ENCODE measurements at regions not wholly inside any gene's neighbourhood (a gene's known extent, or its start where the extent isn't known, plus 50 kb on each side); places are given as distances from the start of the nearest gene placed in this dataset.

DNA sequence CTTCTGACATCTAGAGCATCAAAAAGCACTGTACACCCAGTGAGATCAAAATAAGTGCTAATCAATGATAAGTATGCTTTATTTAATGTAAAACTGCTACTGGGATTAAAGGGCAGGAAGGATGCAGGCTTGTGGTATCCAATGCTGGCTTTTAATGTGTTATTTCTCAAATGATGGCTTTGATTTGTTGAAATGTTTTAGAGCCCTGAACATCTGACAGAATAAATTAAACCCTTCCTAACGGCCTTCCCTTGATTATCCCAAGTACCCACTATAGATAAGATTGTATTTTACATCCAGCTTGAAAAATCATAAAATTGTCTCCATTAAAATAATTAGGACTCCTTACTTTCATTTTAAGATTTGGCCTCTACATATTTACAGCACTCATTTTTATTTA is 382.9 kb downstream of the HNRNPD start:
- Histone ChIP-seq H3K9me3 (replicated peaks; ENCODE audit: control insufficient read depth, insufficient read depth, low read length) (no peaks in the 10 kb centered on the region), H3K9ac (ENCODE audit: control insufficient read depth, insufficient read depth, low read length) (no peak overlapping the region), H3K4me2 (ENCODE audit: control insufficient read depth, insufficient read depth) (no peak overlapping the region), H3K4me1 (ENCODE audit: control insufficient read depth, insufficient read depth, low read length) (no peaks in the 10 kb centered on the region), H3K79me2 (ENCODE audit: control insufficient read depth, insufficient read depth, low read length) (no peaks in the 10 kb centered on the region), H3K4me3 (no peak overlapping the region), H3K27me3 (replicated peaks in 1 of 2; ENCODE audit: control insufficient read depth in 2 of 2, insufficient read depth in 2 of 2, low read length in 1 of 2) (no peaks in the 10 kb centered on the region), H4K20me1 (ENCODE audit: control insufficient read depth, insufficient read depth) (no peaks in the 10 kb centered on the region), H3K36me3 (ENCODE audit: control insufficient read depth in 2 of 2, insufficient read depth in 2 of 2, low read length in 1 of 2) (no peaks in the 10 kb centered on the region), H3K27ac (ENCODE audit: control insufficient read depth, insufficient read depth) (no peak overlapping the region), H2AFZ (ENCODE audit: control insufficient read depth, low read depth, low read length) (no peak overlapping the region)
- ChIA-PET SMC1A (ENCODE audit: uncharacterized antibody, unreplicated experiment) (no interaction called here), CTCF (no interaction called here), POLR2A (no interaction called here), RAD21 (ENCODE audit: unreplicated experiment) (no interaction called here)
- intact Hi-C loops (cut with micrococcal nuclease; ENCODE audit: unreplicated experiment) = no loop called here
- in situ Hi-C loops (cut with MboI) = no loop called here
- TF ChIP-seq PAX5 (IDR thresholded peaks at IDR 0.05; ENCODE audit: borderline replicate concordance, low read depth, low read length) (no peak), SUZ12 (IDR thresholded peaks at IDR 0.05; ENCODE audit: unreplicated experiment) (no peak), TCF12 (IDR thresholded peaks at IDR 0.05; ENCODE audit: low read depth, low read length) (no peak), POLR2AphosphoS2 (IDR thresholded peaks at IDR 0.05; ENCODE audit: low read depth, low read length) (no peak)
- FAIRE-seq = no peak
- WGBS (ENCODE audit: insufficient coverage, insufficient replicate concordance, low lambda C conversion rate, missing lambda C conversion rate) = 0% methylated on average over 1 of the region's 1 CpG
- BruUV-seq (replicated peaks) = no TSS peak
- ATAC-seq = no peak
- no peak for DNase-seq (ENCODE audit: low read depth, low spot score)

DNA sequence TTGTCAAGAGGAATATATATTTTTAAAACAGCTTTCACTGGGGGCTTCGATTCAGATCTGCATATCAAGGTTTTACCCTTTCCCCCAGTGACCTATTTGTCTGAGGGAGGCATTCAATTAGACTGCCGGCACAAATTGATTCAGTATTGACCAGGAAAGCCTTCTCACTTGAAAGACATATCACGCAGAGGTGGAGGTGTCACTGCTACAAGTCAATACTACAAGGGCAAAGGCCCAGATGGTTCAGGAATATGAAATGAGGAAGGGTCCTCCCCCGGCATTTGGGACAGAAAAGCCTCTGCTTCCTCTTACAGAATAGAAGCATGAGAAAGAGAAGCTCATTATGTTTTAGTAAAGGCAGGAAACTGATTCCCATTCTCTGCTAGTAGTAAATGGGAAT is 383.6 kb downstream of the HNRNPD start:
- no peak overlapping the region for H3K9ac ChIP-seq (ENCODE audit: control insufficient read depth, insufficient read depth, low read length)
- no peaks in the 10 kb centered on the region for H3K9me3 ChIP-seq (replicated peaks; ENCODE audit: control insufficient read depth, insufficient read depth, low read length)
- TF ChIP-seq YBX1 (IDR thresholded peaks at IDR 0.05) (no peak), JUND (IDR thresholded peaks at IDR 0.05; ENCODE audit: low read depth, low read length) (no peak), SMAD1 (IDR thresholded peaks at IDR 0.05; ENCODE audit: low read depth, partially characterized antibody) (no peak), CHD1 (IDR thresholded peaks at IDR 0.05; ENCODE audit: low read depth, low read length) (no peak), SP1 (IDR thresholded peaks at IDR 0.05; ENCODE audit: low read depth, low read length) (no peak), SPI1 (IDR thresholded peaks at IDR 0.05; ENCODE audit: borderline replicate concordance, insufficient read depth, low read depth, low read length) (no peak), SMC3 (IDR thresholded peaks at IDR 0.05; ENCODE audit: borderline replicate concordance, low read length) (no peak)
- TF ChIP-seq, protein P1, sequence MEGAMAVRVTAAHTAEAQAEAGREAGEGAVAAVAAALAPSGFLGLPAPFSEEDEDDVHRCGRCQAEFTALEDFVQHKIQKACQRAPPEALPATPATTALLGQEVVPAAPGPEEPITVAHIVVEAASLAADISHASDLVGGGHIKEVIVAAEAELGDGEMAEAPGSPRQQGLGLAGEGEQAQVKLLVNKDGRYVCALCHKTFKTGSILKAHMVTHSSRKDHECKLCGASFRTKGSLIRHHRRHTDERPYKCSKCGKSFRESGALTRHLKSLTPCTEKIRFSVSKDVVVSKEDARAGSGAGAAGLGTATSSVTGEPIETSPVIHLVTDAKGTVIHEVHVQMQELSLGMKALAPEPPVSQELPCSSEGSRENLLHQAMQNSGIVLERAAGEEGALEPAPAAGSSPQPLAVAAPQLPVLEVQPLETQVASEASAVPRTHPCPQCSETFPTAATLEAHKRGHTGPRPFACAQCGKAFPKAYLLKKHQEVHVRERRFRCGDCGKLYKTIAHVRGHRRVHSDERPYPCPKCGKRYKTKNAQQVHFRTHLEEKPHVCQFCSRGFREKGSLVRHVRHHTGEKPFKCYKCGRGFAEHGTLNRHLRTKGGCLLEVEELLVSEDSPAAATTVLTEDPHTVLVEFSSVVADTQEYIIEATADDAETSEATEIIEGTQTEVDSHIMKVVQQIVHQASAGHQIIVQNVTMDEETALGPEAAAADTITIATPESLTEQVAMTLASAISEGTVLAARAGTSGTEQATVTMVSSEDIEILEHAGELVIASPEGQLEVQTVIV (IDR thresholded peaks at IDR 0.05; ENCODE audit: borderline replicate concordance, partially characterized antibody) = no peak
- FAIRE-seq (no peak), DNase-seq (ENCODE audit: low read depth, low spot score) (no peak), ATAC-seq (no peak)
- no peak overlapping the region for H3K27ac ChIP-seq (ENCODE audit: control insufficient read depth, insufficient read depth)
- H3K4me2 ChIP-seq (ENCODE audit: control insufficient read depth, insufficient read depth) = no peak overlapping the region
- 3% methylated on average over 4 of the region's 4 CpGs for WGBS (ENCODE audit: insufficient coverage, insufficient replicate concordance, low lambda C conversion rate, missing lambda C conversion rate)
- H4K20me1 ChIP-seq (ENCODE audit: control insufficient read depth, insufficient read depth) = no peaks in the 10 kb centered on the region
- ChIA-PET CTCF (no interaction called here), SMC1A (ENCODE audit: uncharacterized antibody, unreplicated experiment) (no interaction called here), RAD21 (ENCODE audit: unreplicated experiment) (no interaction called here), POLR2A (no interaction called here)
- no peaks in the 10 kb centered on the region for H3K36me3 ChIP-seq (ENCODE audit: control insufficient read depth in 2 of 2, insufficient read depth in 2 of 2, low read length in 1 of 2)
- H2AFZ ChIP-seq (ENCODE audit: control insufficient read depth, low read depth, low read length) = no peak overlapping the region
- H3K4me1 ChIP-seq (ENCODE audit: control insufficient read depth, insufficient read depth, low read length) = no peaks in the 10 kb centered on the region
- no peaks in the 10 kb centered on the region for H3K27me3 ChIP-seq (replicated peaks in 1 of 2; ENCODE audit: control insufficient read depth in 2 of 2, insufficient read depth in 2 of 2, low read length in 1 of 2)
- in situ Hi-C loops (cut with MboI) (no loop called here), intact Hi-C loops (cut with micrococcal nuclease; ENCODE audit: unreplicated experiment) (no loop called here)
- H3K79me2 ChIP-seq (ENCODE audit: control insufficient read depth, insufficient read depth, low read length) = no peaks in the 10 kb centered on the region
- no TSS peak for BruUV-seq (replicated peaks)
- no peak overlapping the region for H3K4me3 ChIP-seq

All from GM12878 (cell line).